Progenitor cell of endocrine pancreas (in vitro differentiated cells): ENCODE measurements at regions not wholly inside any gene's neighbourhood (a gene's known extent, or its start where the extent isn't known, plus 50 kb on each side); places are given as distances from the start of the nearest gene placed in this dataset.

Experiments
- DNase-seq: peaks from one replicate; pipeline ENCODE4 v3.0.0; 2021; ENCODE audit warnings: low spot score; ENCODE audit not compliant: unreplicated experiment
- H3K27ac Mint-ChIP-seq: 2 replicates; pipeline ENCODE4 v1.8.0; 2021; ENCODE audit warnings: mild to moderate bottlenecking, moderate library complexity, mixed read lengths
- H3K27me3 Mint-ChIP-seq: 2 replicates; pipeline ENCODE4 v1.8.0; 2021; ENCODE audit warnings: mixed read lengths
- H3K36me3 Mint-ChIP-seq: 2 replicates; pipeline ENCODE4 v1.8.0; 2022; ENCODE audit warnings: mixed read lengths; ENCODE audit not compliant: insufficient read depth
- H3K4me1 Mint-ChIP-seq: 2 replicates; pipeline ENCODE4 v1.8.0; 2021; ENCODE audit warnings: low read depth, mixed read lengths
- H3K4me3 Mint-ChIP-seq: 2 replicates; pipeline ENCODE4 v1.8.0; 2021; ENCODE audit warnings: low read depth, mild to moderate bottlenecking, moderate library complexity, mixed read lengths
- H3K9me3 Mint-ChIP-seq: 2 replicates; pipeline ENCODE4 v1.8.0; 2021; ENCODE audit warnings: low read depth, mixed read lengths
- TF ChIP-seq, protein P1 (sequence below): fragments of 200-600 bp; sonication (generic); IDR thresholded peaks from one replicate; pipeline ENCODE4 v1.5.0; 2021; ENCODE audit warnings: antibody characterized with exemption, mild to moderate bottlenecking; ENCODE audit not compliant: unreplicated experiment

DNA sequence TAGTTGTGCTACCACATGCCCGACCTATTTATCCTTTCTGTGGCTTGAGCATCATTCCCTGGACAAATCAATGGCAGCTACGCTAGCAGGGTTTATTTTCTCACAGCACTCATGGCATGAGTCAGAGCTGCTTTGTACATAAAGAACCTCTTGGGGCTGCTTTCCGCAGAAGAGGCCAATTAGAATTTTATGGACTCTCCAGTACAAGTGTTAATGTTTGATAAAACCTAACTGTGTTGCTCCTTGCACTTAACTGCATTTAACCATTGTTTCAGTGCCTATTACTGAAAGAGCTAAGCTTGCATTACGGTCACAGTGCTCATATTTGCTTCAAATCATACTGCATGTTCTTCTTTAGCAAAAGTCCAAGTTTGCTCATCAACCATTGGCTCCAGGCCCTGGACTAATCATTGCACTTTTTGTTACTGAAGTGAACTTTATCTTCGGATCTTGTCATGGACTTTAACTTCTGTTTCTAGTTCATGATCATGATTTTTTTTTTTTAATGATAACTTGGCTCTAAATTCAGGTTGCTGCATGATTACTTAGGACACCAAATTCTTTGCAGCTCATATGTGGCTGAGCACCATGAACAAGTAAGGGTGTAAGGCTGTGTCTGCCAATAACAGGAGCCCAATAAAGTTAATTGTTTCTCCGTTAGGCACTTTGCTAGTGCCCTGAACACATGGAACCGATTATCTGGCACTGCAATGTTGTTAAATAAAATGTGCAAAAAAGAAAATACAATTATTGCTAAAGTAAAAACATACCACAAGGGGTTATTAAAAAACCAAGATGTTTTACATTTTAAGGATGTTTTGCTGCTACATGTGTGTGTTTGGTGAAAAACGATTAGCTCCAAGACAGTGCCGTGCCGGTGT is 492.2 kb downstream of the KCNJ2 start:
- Mint-ChIP-seq H3K9me3 (no peaks in the 10 kb centered on the region), H3K27me3 (no peaks in the 10 kb centered on the region), H3K4me1 (peaks cover 5% of the 10 kb centered on the region), H3K4me3 (no peak overlapping the region), H3K27ac (no peak overlapping the region), H3K36me3 (no peaks in the 10 kb centered on the region)
- DNase-seq: no peak
- TF ChIP-seq, protein P1, sequence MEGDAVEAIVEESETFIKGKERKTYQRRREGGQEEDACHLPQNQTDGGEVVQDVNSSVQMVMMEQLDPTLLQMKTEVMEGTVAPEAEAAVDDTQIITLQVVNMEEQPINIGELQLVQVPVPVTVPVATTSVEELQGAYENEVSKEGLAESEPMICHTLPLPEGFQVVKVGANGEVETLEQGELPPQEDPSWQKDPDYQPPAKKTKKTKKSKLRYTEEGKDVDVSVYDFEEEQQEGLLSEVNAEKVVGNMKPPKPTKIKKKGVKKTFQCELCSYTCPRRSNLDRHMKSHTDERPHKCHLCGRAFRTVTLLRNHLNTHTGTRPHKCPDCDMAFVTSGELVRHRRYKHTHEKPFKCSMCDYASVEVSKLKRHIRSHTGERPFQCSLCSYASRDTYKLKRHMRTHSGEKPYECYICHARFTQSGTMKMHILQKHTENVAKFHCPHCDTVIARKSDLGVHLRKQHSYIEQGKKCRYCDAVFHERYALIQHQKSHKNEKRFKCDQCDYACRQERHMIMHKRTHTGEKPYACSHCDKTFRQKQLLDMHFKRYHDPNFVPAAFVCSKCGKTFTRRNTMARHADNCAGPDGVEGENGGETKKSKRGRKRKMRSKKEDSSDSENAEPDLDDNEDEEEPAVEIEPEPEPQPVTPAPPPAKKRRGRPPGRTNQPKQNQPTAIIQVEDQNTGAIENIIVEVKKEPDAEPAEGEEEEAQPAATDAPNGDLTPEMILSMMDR: no peak

DNA sequence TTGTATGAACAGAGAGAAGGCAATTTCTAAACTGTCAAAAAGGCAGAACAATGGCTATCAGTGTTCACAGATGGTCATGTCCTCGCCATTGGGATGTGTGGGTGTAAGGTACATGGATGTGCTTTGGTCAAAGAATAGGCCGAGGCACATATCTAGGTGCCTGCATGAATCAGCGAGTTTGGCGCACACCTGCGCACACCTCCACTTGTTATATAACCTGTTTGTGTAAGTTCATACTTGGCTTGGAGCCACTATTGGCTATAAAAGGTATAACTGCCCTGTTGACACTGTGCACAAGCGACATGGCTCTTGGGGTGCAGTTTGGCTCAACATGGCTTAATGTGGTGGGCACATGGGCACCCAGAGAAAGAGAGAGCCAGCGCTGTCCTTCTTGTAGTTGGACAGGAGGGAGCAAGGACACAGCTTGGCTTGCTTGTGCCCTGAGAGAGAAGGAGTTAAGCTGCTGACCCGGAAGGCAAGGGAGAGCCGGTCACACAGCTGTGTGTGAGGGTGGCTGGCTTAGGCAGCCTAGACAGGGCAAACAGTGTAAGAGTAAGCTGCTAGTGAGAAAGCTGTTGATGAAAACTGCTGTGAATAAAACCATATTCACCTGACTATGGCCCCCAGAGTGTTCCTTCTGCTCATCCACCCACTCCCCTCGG is 499.1 kb downstream of the KCNJ2 start:
- H3K4me1 Mint-ChIP-seq: no peaks in the 10 kb centered on the region
- DNase-seq: no peak
- H3K9me3 Mint-ChIP-seq: no peaks in the 10 kb centered on the region
- H3K27me3 Mint-ChIP-seq: no peaks in the 10 kb centered on the region
- no peak overlapping the region for H3K4me3 Mint-ChIP-seq
- no peaks in the 10 kb centered on the region for H3K36me3 Mint-ChIP-seq
- TF ChIP-seq, protein P1: no peak
- H3K27ac Mint-ChIP-seq: no peak overlapping the region

DNA sequence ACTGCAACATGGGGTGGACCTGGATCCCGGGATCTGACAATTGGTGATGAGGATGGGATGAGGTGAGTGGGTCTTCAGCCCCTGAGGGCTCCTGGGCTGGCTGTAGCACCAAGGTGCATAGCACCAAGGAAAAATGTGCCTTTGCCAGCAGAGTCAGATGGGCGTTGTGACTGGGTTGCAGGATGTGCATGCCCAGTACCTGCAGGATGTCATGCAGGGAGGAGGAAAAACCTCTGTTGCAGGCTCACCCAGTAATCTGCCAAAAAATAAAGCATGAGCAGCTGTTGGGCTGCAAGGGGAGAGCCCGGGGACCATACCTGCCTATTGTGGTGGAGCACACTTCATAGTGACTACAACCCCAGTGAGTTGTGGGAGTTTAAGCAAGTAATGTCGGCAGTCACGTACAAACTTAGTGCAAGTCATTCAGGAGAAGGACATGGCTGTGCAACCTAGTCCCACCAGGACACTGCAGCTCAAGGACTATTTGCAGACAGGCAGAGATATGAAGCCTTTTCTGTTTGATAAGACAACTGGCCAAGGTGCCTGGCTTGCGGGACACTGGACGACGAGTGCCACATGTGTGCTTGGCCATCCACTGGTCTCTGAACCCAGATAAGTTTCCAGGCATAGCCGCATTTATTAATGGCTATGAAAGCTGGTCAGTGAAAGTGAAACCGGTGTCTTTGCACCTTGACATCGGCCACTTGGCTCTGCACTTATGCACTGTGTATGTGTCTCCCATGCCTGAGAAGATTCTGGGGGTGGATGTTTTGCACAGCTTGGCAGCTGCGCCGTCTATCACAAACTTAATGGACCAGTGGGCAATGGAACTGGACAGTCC is 499.8 kb downstream of the KCNJ2 start:
- no peak overlapping the region for H3K4me3 Mint-ChIP-seq
- H3K27me3 Mint-ChIP-seq: no peaks in the 10 kb centered on the region
- no peaks in the 10 kb centered on the region for H3K4me1 Mint-ChIP-seq
- H3K27ac Mint-ChIP-seq: no peak overlapping the region
- no peaks in the 10 kb centered on the region for H3K9me3 Mint-ChIP-seq
- H3K36me3 Mint-ChIP-seq: no peaks in the 10 kb centered on the region
- no peak for DNase-seq
- TF ChIP-seq, protein P1: no peak

DNA sequence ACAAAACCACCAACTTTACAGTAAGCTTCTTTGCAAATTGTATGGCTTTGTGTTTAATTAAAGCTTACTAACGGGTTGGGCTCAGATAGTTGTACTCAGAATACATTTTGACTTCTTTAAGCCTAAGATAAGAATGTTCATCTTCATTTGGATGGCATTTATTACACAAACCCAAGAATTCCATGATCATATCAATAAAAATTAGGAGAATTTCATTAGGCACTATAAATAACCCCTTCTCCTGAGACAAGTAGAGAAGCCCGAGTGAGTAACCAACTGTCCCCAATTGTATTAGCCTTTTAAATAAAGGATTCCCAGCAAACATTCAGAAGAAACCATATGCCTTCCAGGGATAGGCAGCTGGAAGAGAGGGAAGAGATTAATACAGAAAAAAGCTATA is 504.7 kb downstream of the KCNJ2 start:
- TF ChIP-seq, protein P1: no peak
- Mint-ChIP-seq H3K4me1 (peaks cover 18% of the 10 kb centered on the region), H3K36me3 (no peaks in the 10 kb centered on the region), H3K27me3 (no peaks in the 10 kb centered on the region), H3K9me3 (no peaks in the 10 kb centered on the region), H3K27ac (no peak overlapping the region), H3K4me3 (no peak overlapping the region)
- no peak for DNase-seq

DNA sequence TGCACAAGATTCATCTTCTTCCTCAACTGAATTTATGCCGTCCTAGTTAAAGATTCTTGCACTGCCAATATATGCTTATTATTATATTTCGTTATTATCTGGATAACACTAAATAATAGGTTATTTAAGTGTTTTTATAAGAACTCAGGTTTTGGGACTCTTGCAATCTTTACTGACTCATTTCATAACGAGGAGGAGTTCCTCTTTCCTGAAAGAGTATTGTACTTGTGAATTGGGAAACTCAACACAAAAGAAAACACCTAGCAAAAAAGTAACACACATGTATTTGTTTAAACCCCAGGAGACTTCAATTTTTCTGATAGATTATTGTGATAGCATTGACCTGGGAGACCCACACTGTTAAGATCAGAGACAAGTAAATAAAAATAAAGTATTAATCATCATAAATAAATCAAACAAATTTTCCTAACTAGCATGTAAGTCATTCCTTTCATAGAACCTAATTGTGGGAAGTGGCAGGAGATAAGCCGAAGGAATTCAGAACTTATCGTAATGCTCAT is 505.8 kb downstream of the KCNJ2 start:
- Mint-ChIP-seq H3K4me3 (no peak overlapping the region), H3K9me3 (no peaks in the 10 kb centered on the region), H3K4me1 (peaks cover 20% of the 10 kb centered on the region), H3K36me3 (no peaks in the 10 kb centered on the region), H3K27me3 (no peaks in the 10 kb centered on the region), H3K27ac (no peak overlapping the region)
- no peak for DNase-seq
- TF ChIP-seq, protein P1: no peak
